HepG2 (cell line): ENCODE measurements at regions not wholly inside any gene's neighbourhood (a gene's known extent, or its start where the extent isn't known, plus 50 kb on each side); places are given as distances from the start of the nearest gene placed in this dataset.

ENCODE experiments used
- ATAC-seq: fragments of 200-7000 bp; cut with Tn5 transposase; 3 replicates; pipeline ENCODE4 v1.9.1; 2020; ENCODE audit warnings: mild to moderate bottlenecking, moderate library complexity
- BruUV-seq: library from RNA; stranded (reverse); fragments of 400-500 nt; replicated peaks from 2 replicates; lab custom pipeline; 2021; lab: Mats Ljungman, UMichigan
- CTCF ChIA-PET: fragments of 300-600 bp; formaldehyde crosslinking; extraction: SDS; loops from one replicate; lab custom pipeline; 2021; ENCODE audit warnings: low total read pairs, inconsistent platforms, low intra/inter-chr PET ratio; lab: Yijun Ruan, JAX
- POLR2A ChIA-PET: fragments of 350-600 bp; sonication (Branson Sonifier 250); formaldehyde crosslinking; loops from one replicate; lab custom pipeline; 2020; ENCODE audit warnings: antibody characterized with exemption, inconsistent platforms; lab: Yijun Ruan, JAX
- DNase-seq: peaks from one replicate; pipeline ENCODE4 v3.0.0-alpha.2; 2015; ENCODE audit warnings: low spot score
- FAIRE-seq: peaks from 3 replicates; lab custom pipeline; 2011; peaks lifted over from hg19 to GRCh38; lab: Jason Lieb, UNC
- H2AFZ ChIP-seq: one replicate; pipeline ENCODE4 v1.6.1; 2011; ENCODE audit warnings: low read length, inconsistent platforms
- H3K27ac ChIP-seq: fragments of 300-600 bp; 3 replicates; pipeline ENCODE4 v1.8.0; 2011; ENCODE audit warnings: mixed run types, mild to moderate bottlenecking, mixed read lengths, low read length, inconsistent platforms; ENCODE audit not compliant: insufficient read depth; ENCODE audit errors: extremely low read length
- H3K27me3 ChIP-seq, 2 experiments: fragments of 200-600 bp in 1 of 2; 2 replicates in 1 of 2; 3 replicates in 1 of 2; pipeline versions ENCODE4 v1.6.0 to v1.8.0; 2011; ENCODE audit warnings: low read length in 2 of 2, mild to moderate bottlenecking in 2 of 2, moderate library complexity in 2 of 2, inconsistent platforms in 1 of 2; ENCODE audit not compliant: insufficient read depth in 2 of 2, control insufficient read depth in 1 of 2
- H3K36me3 ChIP-seq, 2 experiments: fragments of 200-600 bp in 1 of 2; replicated peaks in 1 of 2; 2 replicates in 1 of 2; 3 replicates in 1 of 2; pipeline versions ENCODE4 v1.5.1 to v1.8.0; 2011; ENCODE audit warnings: low read length in 2 of 2, inconsistent platforms in 1 of 2; ENCODE audit not compliant: insufficient read depth in 2 of 2, control insufficient read depth in 1 of 2
- H3K4me1 ChIP-seq: 2 replicates; pipeline ENCODE4 v1.5.1; 2012; ENCODE audit warnings: low read length, inconsistent platforms; ENCODE audit not compliant: insufficient read depth
- H3K4me2 ChIP-seq: 2 replicates; pipeline ENCODE4 v1.6.0; 2011; ENCODE audit warnings: low read depth, low read length, inconsistent platforms
- H3K4me3 ChIP-seq, 3 experiments: fragments of 200-600 bp in 1 of 3; sonication (generic), shearing (Covaris generic) in 1 of 3; replicated peaks in 1 of 3; 2 replicates each; pipeline ENCODE4 v1.5.1; 2011 to 2016; ENCODE audit warnings: low read length in 3 of 3, inconsistent platforms in 2 of 3, low read depth in 2 of 3, mild to moderate bottlenecking in 2 of 3, control low read depth in 1 of 3, mixed read lengths in 1 of 3; ENCODE audit not compliant: insufficient read depth in 1 of 3
- H3K79me2 ChIP-seq: one replicate; pipeline ENCODE4 v1.6.1; 2011; ENCODE audit warnings: low read length, inconsistent platforms; ENCODE audit not compliant: insufficient read depth
- H3K9ac ChIP-seq: 2 replicates; pipeline ENCODE4 v1.6.0; 2011; ENCODE audit warnings: mild to moderate bottlenecking, low read depth, low read length, inconsistent platforms; ENCODE audit not compliant: insufficient read depth
- H3K9me3 ChIP-seq: 2 replicates; pipeline ENCODE4 v1.5.1; 2012; ENCODE audit warnings: mild to moderate bottlenecking, low read length
- H4K20me1 ChIP-seq: 2 replicates; pipeline ENCODE4 v1.6.0; 2011; ENCODE audit warnings: inconsistent platforms, mild to moderate bottlenecking, low read length, moderate library complexity; ENCODE audit not compliant: insufficient read depth
- DNMT1 ChIP-seq: sonication (generic); formaldehyde crosslinking; IDR thresholded peaks from 2 replicates; pipeline ENCODE4 v1.5.1; 2020; ENCODE audit warnings: mild to moderate bottlenecking, missing genetic modification reagents
- HHEX ChIP-seq: IDR thresholded peaks from 2 replicates; pipeline ENCODE4 v1.6.1; 2016; ENCODE audit warnings: control low read depth
- HMG20B ChIP-seq: conservative IDR thresholded peaks from 2 replicates; pipeline ENCODE4 v1.6.1; 2016; ENCODE audit warnings: missing genetic modification reagents, missing compliant biosample characterization
- ISX ChIP-seq: sonication (generic); formaldehyde crosslinking; conservative IDR thresholded peaks from 2 replicates; pipeline ENCODE4 v1.5.0; 2020; ENCODE audit warnings: missing genetic modification reagents
- NAIF1 ChIP-seq: sonication (generic); formaldehyde crosslinking; IDR thresholded peaks from 2 replicates; pipeline ENCODE4 v1.5.0; 2020; ENCODE audit warnings: mild to moderate bottlenecking, missing genetic modification reagents, borderline replicate concordance
- NBN ChIP-seq: fragments of 450-650 bp; conservative IDR thresholded peaks from 2 replicates; pipeline ENCODE4 v1.6.1; 2017
- NCOR1 ChIP-seq: fragments of 200-600 bp; sonication (generic); IDR thresholded peaks from 2 replicates; pipeline ENCODE4 v1.7.0; 2017; ENCODE audit warnings: antibody characterized with exemption, low read length, borderline replicate concordance
- PHF21A ChIP-seq: sonication (generic); formaldehyde crosslinking; IDR thresholded peaks from 2 replicates; pipeline ENCODE4 v1.5.0; 2020; ENCODE audit warnings: mild to moderate bottlenecking, missing genetic modification reagents
- RFX5 ChIP-seq: IDR thresholded peaks from 2 replicates; pipeline ENCODE4 v1.6.1; 2011; ENCODE audit warnings: low read depth, low read length, improper control_type of control experiment
- TCF7 ChIP-seq: sonication (generic); IDR thresholded peaks from 2 replicates; pipeline ENCODE4 v1.6.1; 2016; ENCODE audit warnings: antibody characterized with exemption, low read depth
- U2AF2 ChIP-seq: fragments of 200-400 bp; formaldehyde crosslinking; IDR thresholded peaks from 2 replicates; pipeline ENCODE4 v1.6.1; 2017; ENCODE audit warnings: low read depth, mild to moderate bottlenecking, low read length
- XBP1 ChIP-seq: sonication (generic); formaldehyde crosslinking; IDR thresholded peaks from 2 replicates; pipeline ENCODE4 v1.5.0; 2020; ENCODE audit warnings: missing genetic modification reagents
- ZBTB3 ChIP-seq: sonication (generic); formaldehyde crosslinking; IDR thresholded peaks from 2 replicates; pipeline ENCODE4 v1.4.0; 2020; ENCODE audit warnings: low read depth, mild to moderate bottlenecking, moderate library complexity, missing genetic modification reagents, borderline replicate concordance
- ZNF407 ChIP-seq: sonication (generic); formaldehyde crosslinking; IDR thresholded peaks from one replicate; pipeline ENCODE4 v1.5.1; 2020; ENCODE audit warnings: mild to moderate bottlenecking, missing genetic modification reagents; ENCODE audit errors: not compliant biosample characterization
- ZNF558 ChIP-seq: sonication (generic); formaldehyde crosslinking; IDR thresholded peaks from 2 replicates; pipeline ENCODE4 v1.9.0; 2022; ENCODE audit warnings: mild to moderate bottlenecking, missing genetic modification reagents, borderline replicate concordance
- ZNF773 ChIP-seq: sonication (generic); formaldehyde crosslinking; IDR thresholded peaks from 2 replicates; pipeline ENCODE4 v1.4.0; 2020; ENCODE audit warnings: missing genetic modification reagents, borderline replicate concordance
- WGBS: methylation state at CpG from one replicate; pipeline ENCODE4 v1.1.6; 2017; ENCODE audit warnings: low lambda C conversion rate; 5-methylcytosine and 5-hydroxymethylcytosine counted together
- in situ Hi-C: cut with HindIII; loops from 2 replicates; pipeline ENCODE4 v1.10.0; 2017; ENCODE audit warnings: low pct_unique_long_range_greater_than_20kb; ENCODE audit not compliant: extremely low pct_ligation_motif_present
- intact Hi-C: fragments of 100-400 bp; cut with micrococcal nuclease; formaldehyde crosslinking; loops from one replicate; pipeline ENCODE4 v1.10.0; 2022; ENCODE audit not compliant: unreplicated experiment

GRCh38 chrX:99857455-99857854 is 552.6 kb downstream of the PCDH19 start (continued):
- TF ChIP-seq U2AF2, result no peak
- TF ChIP-seq NCOR1, result no peak
- TF ChIP-seq XBP1, result no peak
- no peak for TF ChIP-seq ZNF773
- TF ChIP-seq ISX (CRISPR knock-in tag), result no peak
- no peak for TF ChIP-seq ZNF558
- TF ChIP-seq PHF21A (CRISPR knock-in tag), result no peak
- TF ChIP-seq TCF7, result no peak
- no peak for TF ChIP-seq HMG20B (CRISPR knock-in tag)
- TF ChIP-seq NBN, result no peak
- TF ChIP-seq NAIF1, result no peak

- intact Hi-C loops, result no loop called here
- Histone ChIP-seq H3K4me2 (no peak overlapping the region), H2AFZ (no peak overlapping the region), H3K4me1 (no peaks in the 10 kb centered on the region), H3K36me3 (no peaks in the 10 kb centered on the region), H3K79me2 (no peaks in the 10 kb centered on the region), H3K9me3 (no peaks in the 10 kb centered on the region), H3K27ac (no peak overlapping the region), H4K20me1 (no peaks in the 10 kb centered on the region), H3K9ac (no peak overlapping the region), H3K4me3 (no peak overlapping the region), H3K27me3 (no peaks in the 10 kb centered on the region)
- no peak for FAIRE-seq
- in situ Hi-C loops, result no loop called here
- no peak for DNase-seq
- ChIA-PET CTCF (no interaction called here), POLR2A (no interaction called here)
- WGBS, result 0% methylated on average over 1 of the region's 1 CpG
- BruUV-seq, result no TSS peak
- TF ChIP-seq DNMT1 (no peak), RFX5 (no peak), ZBTB3 (CRISPR knock-in tag) (no peak), ZNF407 (no peak), HHEX (no peak)
- ATAC-seq, result no peak
These were observed 576.3 kb downstream of the PCDH19 start for GRCh38 chrX:99833821-99834220.
